ENCODE measurements at regions not wholly inside any gene's neighbourhood (a gene's known extent, or its start where the extent isn't known, plus 50 kb on each side); places are given as distances from the start of the nearest gene placed in this dataset.
A peak's percentile ranks its signal among the peaks of the same experiment; 100 is the strongest.

GRCh38 chr12:89247967-89248366 is 104.3 kb downstream of the DUSP6 start:
- peaks cover 33 to 41% of the 10 kb centered on the region in 2 donors for H3K4me1 ChIP-seq (ENCODE audit: control insufficient read depth in 1 of 2, insufficient read depth in 2 of 2, low read length in 2 of 2)
- Mint-ChIP-seq H3K27ac (peak overlapping the region in 1 of 7 donors; percentile 20), H3K4me1 (peaks cover 50% of the 10 kb centered on the region)

GRCh38 chr12:89247541-89247942 is 104.8 kb downstream of the DUSP6 start:
- no peak overlapping the region for H2AFZ ChIP-seq (ENCODE audit: insufficient read depth, low read depth, low read length, poor library complexity, severe bottlenecking)
- no peak for TF ChIP-seq CTCF (IDR thresholded peaks at IDR 0.05)
- H3K4me1 ChIP-seq (ENCODE audit: control insufficient read depth in 1 of 2, insufficient read depth in 2 of 2, low read length in 2 of 2), result peaks cover 33 to 37% of the 10 kb centered on the region in 2 donors
- H3K27ac ChIP-seq (ENCODE audit: low read depth in 1 of 2, low read length in 2 of 2), result no peak overlapping the region
- H3K4me2 ChIP-seq (replicated peaks; ENCODE audit: extremely low read depth, low read length, poor library complexity, severe bottlenecking), result no peak overlapping the region
- Mint-ChIP-seq H3K27ac (peak overlapping the region in 1 of 7 donors; percentile 20), H3K4me1 (peaks cover 47% of the 10 kb centered on the region), H3K4me3 (no peak overlapping the region), H3K9me3 (peaks cover 0 to 2% (median 0%) of the 10 kb centered on the region in 7 donors), H3K27me3 (ENCODE audit: low read depth in 3 of 3) (no peaks in the 10 kb centered on the region), H3K36me3 (peaks cover 3 to 4% of the 10 kb centered on the region in 2 donors)
- no peaks in the 10 kb centered on the region for H3K27me3 ChIP-seq (ENCODE audit: control insufficient read depth in 2 of 2, insufficient read depth in 2 of 2, low read length in 2 of 2)
- no peaks in the 10 kb centered on the region for H3K36me3 ChIP-seq (replicated peaks in 1 of 2; ENCODE audit: control insufficient read depth in 1 of 2, insufficient read depth in 2 of 2, low read length in 2 of 2)
- H3K4me3 ChIP-seq (replicated peaks in 1 of 3; ENCODE audit: low read depth in 2 of 3, low read length in 3 of 3), result no peak overlapping the region
- intact Hi-C loops (cut with micrococcal nuclease), result loop anchor here in 1 of 2 donors (10.0 kb wide), 1 partner anchor 107 kb away; the partner anchor contains the start of gene DUSP6
- H3K9ac ChIP-seq (ENCODE audit: insufficient read depth, low read length, poor library complexity, severe bottlenecking), result no peak overlapping the region
- no peak for DNase-seq
- H4K20me1 ChIP-seq (ENCODE audit: insufficient read depth, low read length), result no peaks in the 10 kb centered on the region
- H3K9me3 ChIP-seq (replicated peaks in 1 of 2; ENCODE audit: control insufficient read depth in 1 of 2, insufficient read depth in 1 of 2, low read length in 2 of 2), result no peaks in the 10 kb centered on the region
- H3K79me2 ChIP-seq (ENCODE audit: insufficient read depth, low read length), result no peaks in the 10 kb centered on the region
- WGBS (ENCODE audit: insufficient coverage), result no CpG with 5 or more reads among the region's 2 CpGs

More at GRCh38 chr12:89247967-89248366, 104.3 kb downstream of the DUSP6 start:
- no CpG with 5 or more reads among the region's 2 CpGs for WGBS (ENCODE audit: insufficient coverage)
- no peaks in the 10 kb centered on the region for H3K9me3 ChIP-seq (replicated peaks in 1 of 2; ENCODE audit: control insufficient read depth in 1 of 2, insufficient read depth in 1 of 2, low read length in 2 of 2)
- no peaks in the 10 kb centered on the region for H3K79me2 ChIP-seq (ENCODE audit: insufficient read depth, low read length)
- intact Hi-C loops (cut with micrococcal nuclease), result loop anchor here in 1 of 2 donors (10.0 kb wide), 1 partner anchor 107 kb away; the partner anchor contains the start of gene DUSP6
- no peaks in the 10 kb centered on the region for H4K20me1 ChIP-seq (ENCODE audit: insufficient read depth, low read length)
- H3K27me3 ChIP-seq (ENCODE audit: control insufficient read depth in 2 of 2, insufficient read depth in 2 of 2, low read length in 2 of 2), result no peaks in the 10 kb centered on the region
- Mint-ChIP-seq H3K9me3 (peaks cover 0 to 2% (median 0%) of the 10 kb centered on the region in 7 donors), H3K27me3 (ENCODE audit: low read depth in 3 of 3) (no peaks in the 10 kb centered on the region), H3K4me3 (no peak overlapping the region), H3K36me3 (peaks cover 3 to 4% of the 10 kb centered on the region in 2 donors)
- no peak overlapping the region for H3K27ac ChIP-seq (ENCODE audit: low read depth in 1 of 2, low read length in 2 of 2)
- no peaks in the 10 kb centered on the region for H3K36me3 ChIP-seq (replicated peaks in 1 of 2; ENCODE audit: control insufficient read depth in 1 of 2, insufficient read depth in 2 of 2, low read length in 2 of 2)
- no peak overlapping the region for H2AFZ ChIP-seq (ENCODE audit: insufficient read depth, low read depth, low read length, poor library complexity, severe bottlenecking)
- no peak for TF ChIP-seq CTCF (IDR thresholded peaks at IDR 0.05)
- H3K4me2 ChIP-seq (replicated peaks; ENCODE audit: extremely low read depth, low read length, poor library complexity, severe bottlenecking), result no peak overlapping the region
- no peak overlapping the region for H3K9ac ChIP-seq (ENCODE audit: insufficient read depth, low read length, poor library complexity, severe bottlenecking)
- peak in 1 of 3 donors; percentile 29 for DNase-seq
- H3K4me3 ChIP-seq (replicated peaks in 1 of 3; ENCODE audit: low read depth in 2 of 3, low read length in 3 of 3), result no peak overlapping the region

Data from CD14-positive monocyte (primary cell).